HG02759 (cell line): ENCODE measurements at regions not wholly inside any gene's neighbourhood (a gene's known extent, or its start where the extent isn't known, plus 50 kb on each side); places are given as distances from the start of the nearest gene placed in this dataset.

ENCODE experiments used
- ATAC-seq: cut with Tn5 transposase; IDR thresholded peaks from one replicate; pipeline ENCODE4 v1.9.1; 2021; ENCODE audit warnings: mild to moderate bottlenecking, moderate library complexity; ENCODE audit not compliant: unreplicated experiment

DNA sequence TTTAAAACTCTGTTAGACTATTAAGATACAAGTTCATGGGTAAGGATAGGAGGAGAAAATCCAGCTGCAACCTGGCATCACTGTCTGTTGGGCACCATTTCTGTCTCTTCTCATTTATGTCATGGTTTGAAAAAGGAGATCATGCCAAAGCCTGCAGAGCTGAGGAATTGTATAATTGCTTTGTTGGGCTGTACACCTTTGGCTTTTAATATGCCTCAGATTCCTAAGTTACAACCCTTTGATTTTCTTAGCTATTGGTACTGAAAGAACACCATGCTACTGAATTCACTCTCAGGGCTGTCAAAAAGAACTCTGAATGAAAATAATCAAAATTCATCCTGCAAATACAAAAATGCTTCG, 174.3 kb downstream of the ACKR3 start:
- no peak for ATAC-seq

GRCh38 chr2:236744281-236744705, 174.7 kb downstream of the ACKR3 start:
- ATAC-seq, result no peak

DNA sequence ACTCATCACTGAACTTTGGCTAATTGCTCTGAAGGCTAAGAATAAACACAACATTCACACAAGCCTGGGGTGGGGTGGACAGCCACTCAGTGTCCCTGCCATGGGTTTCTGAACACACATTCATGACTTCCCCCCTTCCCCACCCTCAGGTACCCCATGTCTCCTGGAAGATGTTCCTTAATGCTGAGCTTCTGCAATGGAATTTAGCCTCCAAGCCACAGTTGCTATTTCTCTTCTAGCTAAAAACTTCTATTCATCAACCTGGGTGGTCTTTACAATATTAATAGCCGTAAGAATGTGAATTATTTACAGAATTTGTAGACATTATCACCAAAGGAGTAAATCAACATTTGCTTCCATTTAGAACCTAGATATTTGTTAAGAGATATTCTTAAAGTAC, 175.1 kb downstream of the ACKR3 start:
- ATAC-seq, result no peak

GRCh38 chr2:236745420-236746210, 176.0 kb downstream of the ACKR3 start:
- no peak for ATAC-seq

GRCh38 chr2:236746833-236747232, 177.2 kb downstream of the ACKR3 start:
- ATAC-seq, result no peak

DNA sequence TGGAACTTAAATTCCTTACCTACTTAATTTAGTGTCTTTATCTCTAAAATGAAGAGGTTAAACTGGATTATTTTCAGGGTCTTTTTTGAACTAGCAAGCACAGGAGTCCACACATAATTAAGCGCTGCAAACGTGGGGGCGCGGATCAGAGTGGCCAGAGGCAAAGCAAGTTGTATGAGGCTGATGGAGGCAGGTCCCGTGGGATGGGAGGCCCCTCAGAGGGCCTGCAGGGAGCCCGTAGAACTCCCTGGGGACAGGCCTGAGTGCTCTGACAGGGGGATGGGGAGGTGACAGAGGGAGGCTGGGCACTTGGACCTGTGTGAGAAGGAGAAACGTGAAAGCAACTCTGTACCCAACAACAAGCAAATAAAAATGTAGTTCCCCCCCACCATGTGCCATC, 177.8 kb downstream of the ACKR3 start:
- no peak for ATAC-seq

- ATAC-seq, result no peak
These were observed 178.3 kb downstream of the ACKR3 start for GRCh38 chr2:236747925-236748324.

- no peak for ATAC-seq
These were observed 178.8 kb downstream of the ACKR3 start for GRCh38 chr2:236748385-236748784.

- ATAC-seq, result no peak
These were observed 179.2 kb downstream of the ACKR3 start for GRCh38 chr2:236748801-236749200.

DNA sequence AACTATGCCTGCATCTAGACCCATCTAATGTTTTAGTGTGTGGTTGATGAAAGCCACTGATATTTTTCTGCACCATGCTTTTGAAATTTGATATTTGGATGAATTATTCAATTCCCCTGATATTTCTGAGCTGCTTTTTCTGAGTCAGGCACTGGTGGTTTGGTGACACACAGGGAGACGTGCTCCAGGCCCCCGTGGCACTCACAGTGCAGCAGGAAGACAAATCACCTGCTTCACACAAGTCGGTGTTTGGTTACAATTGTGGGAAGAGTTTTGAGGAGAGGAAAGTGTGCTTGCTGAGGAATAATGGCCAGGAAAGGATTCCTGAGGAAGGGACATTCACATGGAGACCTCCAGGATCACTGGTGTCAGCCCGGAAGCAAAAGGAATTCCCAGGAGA, 179.7 kb downstream of the ACKR3 start:
- ATAC-seq, result no peak

DNA sequence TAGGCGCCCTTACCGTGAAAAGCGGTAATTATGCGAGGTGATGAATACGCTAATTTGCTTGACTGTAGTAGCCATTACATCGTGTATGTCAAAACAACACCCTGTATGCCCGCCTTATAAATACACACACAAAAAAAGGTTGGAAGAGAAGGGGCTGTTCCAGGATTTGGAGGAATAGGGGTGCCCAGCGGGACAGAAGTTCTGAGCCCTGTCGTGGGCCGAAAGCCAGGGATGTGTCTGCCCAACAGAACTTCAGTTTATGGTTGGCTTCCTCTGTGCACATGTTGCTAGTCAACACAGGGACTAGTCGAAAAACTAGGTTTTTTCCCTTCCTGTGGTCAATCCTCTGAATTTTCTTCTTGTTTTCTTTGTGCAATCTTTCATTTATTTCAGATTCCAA, 182.5 kb downstream of the ACKR3 start:
- no peak for ATAC-seq

DNA sequence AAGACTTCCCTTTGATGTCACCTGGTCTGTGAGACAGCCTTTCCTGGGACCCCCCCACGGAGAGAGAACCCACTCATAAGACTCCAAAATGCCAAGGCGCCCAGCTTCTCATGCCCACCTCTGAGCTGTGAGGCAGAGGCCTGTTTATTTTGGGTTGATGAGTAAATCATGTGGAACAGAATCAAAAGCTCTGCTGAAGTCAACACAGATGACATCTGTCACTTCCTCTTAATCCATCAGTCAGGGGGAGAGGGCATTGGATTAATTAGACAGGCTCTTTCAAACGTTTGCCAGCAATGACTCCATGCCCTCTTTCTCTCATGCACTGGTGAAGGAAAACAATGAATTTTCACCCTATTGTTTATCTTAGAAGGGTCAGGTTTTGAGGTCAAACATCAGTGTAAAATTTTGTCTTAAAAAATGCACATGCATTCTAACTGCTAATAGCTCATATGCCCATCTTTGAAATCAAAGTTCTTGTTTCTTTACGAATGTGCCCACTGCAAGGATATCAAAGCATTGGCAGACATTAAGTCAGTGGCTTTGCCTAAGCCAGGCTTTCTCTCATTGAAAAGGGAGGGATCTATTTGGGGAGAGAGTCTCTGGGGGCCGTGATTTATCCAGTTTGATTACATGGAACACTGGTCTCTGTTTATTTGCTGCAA, 184.1 kb downstream of the ACKR3 start:
- no peak for ATAC-seq

DNA sequence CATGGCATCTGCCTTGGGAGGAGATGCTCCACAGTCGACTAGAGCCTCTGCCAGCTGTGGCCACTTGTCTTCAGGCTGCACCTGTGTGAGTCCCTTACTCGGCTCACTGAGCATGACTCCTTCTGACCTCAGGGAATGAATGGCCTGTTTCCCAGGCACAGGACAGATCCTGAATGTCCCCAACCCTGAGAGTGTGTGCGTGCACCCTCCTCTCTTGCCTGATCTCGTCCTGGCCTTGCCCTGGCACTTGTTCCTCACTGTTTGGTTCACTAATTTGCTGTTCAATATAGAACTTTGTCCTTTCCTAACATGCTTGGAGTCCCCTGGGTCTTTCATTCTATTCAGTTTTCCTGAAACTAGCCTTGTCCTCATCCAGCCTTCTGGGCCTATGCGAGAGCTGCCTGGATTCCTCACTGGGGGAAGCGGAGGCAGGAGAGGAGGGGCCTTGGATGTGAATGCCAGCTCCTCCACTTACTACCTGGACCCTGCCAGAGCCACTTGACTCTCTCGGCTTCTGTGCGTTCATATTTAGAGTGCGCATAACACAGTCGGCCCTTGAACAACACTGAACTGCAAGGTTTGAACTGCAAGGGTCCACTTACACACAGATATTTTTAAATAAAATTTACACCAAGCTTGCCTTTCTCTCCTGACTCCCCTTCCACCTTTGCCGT, 184.8 kb downstream of the ACKR3 start:
- no peak for ATAC-seq

- no peak for ATAC-seq
These were observed 185.7 kb downstream of the ACKR3 start for GRCh38 chr2:236755278-236755840.

GRCh38 chr2:236758406-236758805, 188.8 kb downstream of the ACKR3 start:
- no peak for ATAC-seq

GRCh38 chr2:236760246-236760645, 190.6 kb downstream of the ACKR3 start:
- ATAC-seq, result no peak

GRCh38 chr2:236761358-236761757, 191.7 kb downstream of the ACKR3 start:
- ATAC-seq, result no peak

- no peak for ATAC-seq
These were observed 193.0 kb downstream of the ACKR3 start for GRCh38 chr2:236762628-236763027.

- no peak for ATAC-seq
These were observed 194.2 kb downstream of the ACKR3 start for GRCh38 chr2:236763857-236764256.

- no peak for ATAC-seq
These were observed 195.1 kb downstream of the ACKR3 start for GRCh38 chr2:236764716-236765115.

- no peak for ATAC-seq
These were observed 195.9 kb downstream of the ACKR3 start for GRCh38 chr2:236765478-236765877.

DNA sequence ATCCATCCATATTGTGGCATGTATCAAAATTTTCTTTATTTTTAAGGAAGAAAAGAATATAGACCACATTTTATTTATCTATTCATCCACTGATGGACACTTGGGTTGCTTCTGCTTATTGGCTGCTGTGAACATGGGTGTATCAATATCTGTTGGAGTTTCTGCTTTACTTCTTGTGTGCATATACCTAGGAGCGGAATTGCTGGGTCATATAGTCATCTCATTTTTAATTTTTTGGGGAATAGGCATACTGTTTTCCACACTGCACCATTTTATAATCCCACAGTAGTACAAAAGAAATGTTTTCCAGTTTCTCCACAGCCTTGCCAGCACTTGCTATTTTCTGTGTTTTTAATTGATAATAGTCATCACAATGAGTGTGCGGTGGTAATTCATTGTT, 197.2 kb downstream of the ACKR3 start:
- ATAC-seq, result no peak
